Endothelial cell of umbilical vein (primary cell): ENCODE measurements at regions not wholly inside any gene's neighbourhood (a gene's known extent, or its start where the extent isn't known, plus 50 kb on each side); places are given as distances from the start of the nearest gene placed in this dataset.

Source experiments
- BruUV-seq: library from RNA; stranded (reverse); fragments of 400-500 nt; replicated peaks from 2 replicates; lab custom pipeline; 2021; lab: Mats Ljungman, UMichigan
- CTCF ChIA-PET: fragments of 300-600, 350-600 bp; sonication (Branson Sonifier 250); formaldehyde crosslinking; loops from one replicate; lab custom pipeline; 2021; ENCODE audit warnings: antibody characterized with exemption, inconsistent platforms; lab: Charles Lee
- POLR2A ChIA-PET: fragments of 300-600, 350-600 bp; sonication (Branson Sonifier 250); formaldehyde crosslinking; loops from one replicate; lab custom pipeline; 2021; ENCODE audit warnings: antibody characterized with exemption, inconsistent platforms; lab: Charles Lee
- DNase-seq: peaks from one replicate; pipeline ENCODE4 v3.0.0-alpha.2; 2011; ENCODE audit warnings: low read depth, low spot score
- FAIRE-seq: peaks from 2 replicates; lab custom pipeline; 2011; peaks lifted over from hg19 to GRCh38; lab: Jason Lieb, UNC
- H2AFZ ChIP-seq: 2 replicates; pipeline ENCODE4 v1.6.0; 2012; ENCODE audit warnings: low read depth, low read length, control low read depth, inconsistent platforms
- H3K27ac ChIP-seq: 2 replicates; pipeline ENCODE4 v1.5.1; 2011; ENCODE audit warnings: low read depth, mild to moderate bottlenecking, control low read depth, low read length, moderate library complexity; ENCODE audit not compliant: insufficient read depth
- H3K27me3 ChIP-seq, 2 experiments: 2 replicates each; pipeline versions ENCODE4 v1.6.0 to v1.6.1; 2011; ENCODE audit warnings: low read length in 2 of 2, mixed read lengths in 1 of 2; ENCODE audit not compliant: control insufficient read depth in 2 of 2, insufficient read depth in 2 of 2
- H3K36me3 ChIP-seq, 2 experiments: 2 replicates in 1 of 2; 3 replicates in 1 of 2; pipeline ENCODE4 v1.5.1; 2011; ENCODE audit warnings: low read length in 2 of 2, mild to moderate bottlenecking in 1 of 2, moderate library complexity in 1 of 2; ENCODE audit not compliant: control insufficient read depth in 2 of 2, insufficient read depth in 2 of 2; ENCODE audit errors: extremely low read depth in 1 of 2
- H3K4me1 ChIP-seq: 3 replicates; pipeline ENCODE4 v1.5.1; 2011; ENCODE audit warnings: mild to moderate bottlenecking, low read length; ENCODE audit not compliant: control insufficient read depth, insufficient read depth; ENCODE audit errors: extremely low read depth
- H3K4me2 ChIP-seq: 2 replicates; pipeline ENCODE4 v1.6.1; 2011; ENCODE audit warnings: low read length, control low read depth, mixed read lengths; ENCODE audit not compliant: insufficient read depth
- H3K4me3 ChIP-seq, 3 experiments: fragments of 200-600 bp in 1 of 3; sonication (generic), shearing (Covaris generic) in 1 of 3; replicated peaks in 1 of 3; 2 replicates each; pipeline ENCODE4 v1.5.1; 2011 to 2016; ENCODE audit warnings: control low read depth in 3 of 3, low read length in 3 of 3, mild to moderate bottlenecking in 2 of 3, inconsistent platforms in 1 of 3, low read depth in 1 of 3, moderate library complexity in 1 of 3; ENCODE audit not compliant: insufficient read depth in 1 of 3
- H3K79me2 ChIP-seq: 2 replicates; pipeline ENCODE4 v1.6.0; 2012; ENCODE audit warnings: low read length, inconsistent platforms; ENCODE audit not compliant: control insufficient read depth, insufficient read depth
- H3K9ac ChIP-seq: replicated peaks from 2 replicates; pipeline ENCODE3; 2011; ENCODE audit warnings: low read length, control low read depth; ENCODE audit not compliant: insufficient read depth; ENCODE audit errors: extremely low read depth
- H3K9me1 ChIP-seq: replicated peaks from 3 replicates; pipeline ENCODE4 v1.6.0; 2011; ENCODE audit warnings: mild to moderate bottlenecking, low read length; ENCODE audit not compliant: control insufficient read depth, insufficient read depth; ENCODE audit errors: extremely low read depth
- H3K9me3 ChIP-seq: replicated peaks from 2 replicates; pipeline ENCODE4 v1.5.1; 2012; ENCODE audit warnings: low read length, inconsistent platforms; ENCODE audit not compliant: control insufficient read depth, insufficient read depth
- H4K20me1 ChIP-seq: replicated peaks from 2 replicates; pipeline ENCODE3; 2011; ENCODE audit warnings: mild to moderate bottlenecking, low read length; ENCODE audit not compliant: control insufficient read depth, insufficient read depth; ENCODE audit errors: extremely low read depth
- CTCF ChIP-seq, 2 donors: IDR thresholded peaks; 1 replicate in 1 of 2; 2 replicates in 1 of 2; pipeline ENCODE4 v1.5.1; 2011; ENCODE audit warnings: low read length in 2 of 2, mild to moderate bottlenecking in 2 of 2, moderate library complexity in 2 of 2, control low read depth in 1 of 2, inconsistent platforms in 1 of 2, low read depth in 1 of 2; ENCODE audit not compliant: insufficient read depth in 1 of 2; ENCODE audit errors: extremely low read depth in 1 of 2
- EZH2 ChIP-seq: IDR thresholded peaks from 2 replicates; pipeline ENCODE4 v1.6.1; 2012; ENCODE audit warnings: borderline replicate concordance, low read depth, mild to moderate bottlenecking, moderate library complexity, low read length, inconsistent platforms; ENCODE audit not compliant: severe bottlenecking
- FOS ChIP-seq: IDR thresholded peaks from 2 replicates; pipeline ENCODE4 v1.6.1; 2011; ENCODE audit warnings: mild to moderate bottlenecking, low read length, moderate library complexity, borderline replicate concordance; ENCODE audit not compliant: insufficient read depth
- GATA2 ChIP-seq: IDR thresholded peaks from 2 replicates; pipeline ENCODE4 v1.7.0; 2011; ENCODE audit warnings: low read depth, mild to moderate bottlenecking, moderate library complexity, mixed read lengths, low read length; ENCODE audit not compliant: insufficient read length, insufficient read depth
- JUN ChIP-seq: IDR thresholded peaks from 2 replicates; pipeline ENCODE4 v1.6.1; 2011; ENCODE audit warnings: borderline replicate concordance, low read depth; ENCODE audit not compliant: insufficient read length, insufficient read depth
- MAX ChIP-seq: IDR thresholded peaks from 2 replicates; pipeline ENCODE4 v1.6.1; 2011; ENCODE audit not compliant: insufficient read depth, insufficient read length
- MYC ChIP-seq: IDR thresholded peaks from one replicate; pipeline ENCODE4 v1.6.1; 2011; ENCODE audit warnings: mild to moderate bottlenecking, low read depth, low read length
- POLR2A ChIP-seq: IDR thresholded peaks from 2 replicates; pipeline ENCODE4 v1.6.1; 2012; ENCODE audit warnings: low read depth, mild to moderate bottlenecking, control low read depth, low read length
- POLR2AphosphoS5 ChIP-seq: IDR thresholded peaks from 2 replicates; pipeline ENCODE4 v1.6.1; 2012; ENCODE audit warnings: low read depth, mild to moderate bottlenecking, control low read depth, low read length, moderate library complexity; ENCODE audit not compliant: insufficient read depth
- dilution Hi-C: fragments of 300-500 bp; cut with MboI; formaldehyde crosslinking; loops from one replicate; pipeline ENCODE4 v1.15.0; 2019; ENCODE audit warnings: low sequenced_read_pairs; ENCODE audit not compliant: extremely low pct_ligation_motif_present
- intact Hi-C: fragments of 100-400 bp; cut with micrococcal nuclease; formaldehyde crosslinking; loops from one replicate; pipeline ENCODE4 v1.10.0; 2022

DNA sequence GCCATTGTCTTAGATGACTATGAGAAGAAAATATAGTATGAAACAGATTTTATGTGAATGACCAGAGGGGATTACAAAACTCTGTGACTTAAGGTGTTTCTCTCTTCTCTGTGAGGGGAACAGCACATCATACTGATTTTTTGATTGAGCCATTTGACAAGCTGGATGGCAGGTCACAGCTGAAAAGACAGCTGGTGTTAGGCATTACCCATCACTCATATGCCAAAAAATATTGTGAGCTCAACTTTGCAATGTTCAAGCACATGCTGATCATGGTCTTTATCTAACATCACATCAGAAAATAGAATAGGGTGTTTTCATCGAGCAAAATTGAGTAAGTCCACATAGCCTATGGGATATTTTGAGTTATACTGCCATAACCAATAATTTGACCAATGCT is 86.7 kb upstream of the TECRL start:
- dilution Hi-C loops, result no loop called here
- CTCF ChIA-PET, result no interaction called here
- no peak for FAIRE-seq

More for the DNA sequence above, 86.7 kb upstream of the TECRL start:
- Histone ChIP-seq H3K9me3 (no peaks in the 10 kb centered on the region), H3K9me1 (no peaks in the 10 kb centered on the region), H3K79me2 (no peaks in the 10 kb centered on the region), H2AFZ (no peak overlapping the region), H3K27ac (no peak overlapping the region), H3K9ac (no peak overlapping the region), H3K27me3 (no peaks in the 10 kb centered on the region), H3K4me1 (no peaks in the 10 kb centered on the region), H3K4me2 (no peak overlapping the region), H3K36me3 (no peaks in the 10 kb centered on the region), H3K4me3 (no peak overlapping the region), H4K20me1 (no peaks in the 10 kb centered on the region)
- intact Hi-C loops, result no loop called here
- POLR2A ChIA-PET, result no interaction called here
- TF ChIP-seq JUN, result no peak
- TF ChIP-seq MAX, result no peak
- TF ChIP-seq FOS, result no peak
- TF ChIP-seq CTCF (IDR thresholded peaks at IDR 0.05; ENCODE audit: extremely low read depth in 1 of 2, insufficient read depth in 1 of 2, low read depth in 1 of 2, low read length in 2 of 2), result no peak
- no peak for TF ChIP-seq EZH2
- no peak for TF ChIP-seq MYC
- no peak for TF ChIP-seq POLR2A
- no peak for TF ChIP-seq GATA2
- TF ChIP-seq POLR2AphosphoS5, result no peak
- no TSS peak for BruUV-seq
- no peak for DNase-seq
